SK-N-SH (cell line): ENCODE measurements at regions not wholly inside any gene's neighbourhood (a gene's known extent, or its start where the extent isn't known, plus 50 kb on each side); places are given as distances from the start of the nearest gene placed in this dataset.

ENCODE experiments used
- CTCF ChIA-PET: fragments of 300-600, 350-600 bp; formaldehyde crosslinking; extraction: SDS; loops from one replicate; lab custom pipeline; 2021; lab: Yijun Ruan, JAX
- POLR2A ChIA-PET: fragments of 350-600 bp; sonication (Branson Sonifier 250); formaldehyde crosslinking; extraction: SDS; loops from one replicate; lab custom pipeline; 2020; ENCODE audit warnings: antibody characterized with exemption, inconsistent platforms; lab: Yijun Ruan, JAX
- DNase-seq: peaks from one replicate; pipeline ENCODE4 v3.0.0; 2012
- H2AFZ ChIP-seq: fragments of 200-600 bp; sonication (generic); 2 replicates; pipeline ENCODE4 v1.8.1; 2016; ENCODE audit warnings: antibody characterized with exemption, mild to moderate bottlenecking, low read depth
- H3F3A ChIP-seq: fragments of 200-600 bp; sonication (generic); replicated peaks from 2 replicates; pipeline ENCODE3; 2016; ENCODE audit warnings: antibody characterized with exemption, mild to moderate bottlenecking; ENCODE audit not compliant: insufficient read depth
- H3K27ac ChIP-seq, 2 experiments: fragments of 200-500 bp in 1 of 2; fragments of 200-600 bp in 1 of 2; sonication (Bioruptor generic) in 1 of 2; sonication (generic), shearing (Covaris generic) in 1 of 2; 2 replicates each; pipeline versions ENCODE4 v1.5.1 to v1.6.1; 2014 to 2016; ENCODE audit warnings: low read depth in 2 of 2, inconsistent platforms in 1 of 2, low read length in 1 of 2, mild to moderate bottlenecking in 1 of 2, mixed read lengths in 1 of 2
- H3K27me3 ChIP-seq: fragments of 200-600 bp; sonication (generic), shearing (Covaris generic); 2 replicates; pipeline ENCODE4 v1.6.1; 2016; ENCODE audit warnings: mixed run types; ENCODE audit not compliant: insufficient read depth
- H3K36me3 ChIP-seq, 2 experiments: fragments of 200-500 bp in 1 of 2; fragments of 200-600 bp in 1 of 2; sonication (Bioruptor generic) in 1 of 2; sonication (generic) in 1 of 2; replicated peaks in 1 of 2; 2 replicates each; pipeline versions ENCODE3 to v1.5.1; 2014 to 2016; ENCODE audit warnings: low read length in 1 of 2, mild to moderate bottlenecking in 1 of 2; ENCODE audit not compliant: insufficient read depth in 2 of 2, control insufficient read depth in 1 of 2
- H3K4me1 ChIP-seq, 2 experiments: fragments of 200-500 bp in 1 of 2; fragments of 200-600 bp in 1 of 2; sonication (Bioruptor generic) in 1 of 2; sonication (generic), shearing (Covaris generic) in 1 of 2; 2 replicates each; pipeline versions ENCODE4 v1.5.1 to v1.6.1; 2014 to 2016; ENCODE audit warnings: low read depth in 1 of 2, low read length in 1 of 2, mixed run types in 1 of 2; ENCODE audit not compliant: insufficient read depth in 2 of 2, control insufficient read depth in 1 of 2
- H3K4me2 ChIP-seq: fragments of 200-600 bp; sonication (generic), shearing (Covaris generic); 2 replicates; pipeline ENCODE4 v1.6.1; 2017; ENCODE audit warnings: mixed run types
- H3K4me3 ChIP-seq, 2 experiments: fragments of 200-500 bp in 1 of 2; fragments of 200-600 bp in 1 of 2; sonication (Bioruptor generic) in 1 of 2; sonication (generic), shearing (Covaris generic) in 1 of 2; 2 replicates each; pipeline versions ENCODE4 v1.5.1 to v1.8.1; 2014 to 2016; ENCODE audit warnings: low read depth in 2 of 2, inconsistent platforms in 1 of 2, low read length in 1 of 2, mild to moderate bottlenecking in 1 of 2, mixed read lengths in 1 of 2, moderate library complexity in 1 of 2
- H3K79me2 ChIP-seq: fragments of 200-600 bp; sonication (generic); 2 replicates; pipeline ENCODE4 v1.8.1; 2017; ENCODE audit warnings: mild to moderate bottlenecking; ENCODE audit not compliant: insufficient read depth
- H3K9ac ChIP-seq: fragments of 200-600 bp; sonication (generic); 2 replicates; pipeline ENCODE4 v1.6.1; 2017; ENCODE audit warnings: mixed run types
- H3K9me2 ChIP-seq: fragments of 200-600 bp; sonication (generic); 2 replicates; pipeline ENCODE4 v1.6.1; 2017; ENCODE audit warnings: mixed run types
- H3K9me3 ChIP-seq: fragments of 200-600 bp; sonication (generic); 2 replicates; pipeline ENCODE4 v1.6.1; 2017; ENCODE audit warnings: mixed run types, mild to moderate bottlenecking, moderate library complexity
- H4K20me1 ChIP-seq: fragments of 200-600 bp; sonication (generic); 2 replicates; pipeline ENCODE4 v1.6.1; 2017; ENCODE audit warnings: mild to moderate bottlenecking, mixed run types; ENCODE audit not compliant: insufficient read depth
- ELF1 ChIP-seq: IDR thresholded peaks from 2 replicates; pipeline ENCODE4 v1.4.0; 2012
- FOXJ3 ChIP-seq: sonication (generic); formaldehyde crosslinking; IDR thresholded peaks from 2 replicates; pipeline ENCODE4 v1.5.1; 2020; ENCODE audit warnings: mild to moderate bottlenecking, missing genetic modification reagents
- JUND ChIP-seq: IDR thresholded peaks from 2 replicates; pipeline ENCODE4 v1.4.0; 2012
- PBX3 ChIP-seq: IDR thresholded peaks from 2 replicates; pipeline ENCODE4; 2012
- RAD21 ChIP-seq: IDR thresholded peaks from 2 replicates; pipeline ENCODE4 v1.6.1; 2012; ENCODE audit warnings: mild to moderate bottlenecking, low read length
- RCOR1 ChIP-seq: fragments of 150-350 bp; IDR thresholded peaks from 2 replicates; pipeline ENCODE4 v1.6.1; 2017; ENCODE audit warnings: antibody characterized with exemption, low read length
- RFX5 ChIP-seq: IDR thresholded peaks from 2 replicates; pipeline ENCODE4 v1.6.1; 2012; ENCODE audit warnings: mild to moderate bottlenecking, improper control_type of control experiment, low read length
- TAF1 ChIP-seq: IDR thresholded peaks from 2 replicates; pipeline ENCODE4 v1.6.1; 2012; ENCODE audit warnings: low read depth, mild to moderate bottlenecking, low read length, moderate library complexity, borderline replicate concordance
- TCF12 ChIP-seq: IDR thresholded peaks from 2 replicates; pipeline ENCODE4 v1.4.0; 2012
- TEAD4 ChIP-seq: IDR thresholded peaks from 2 replicates; pipeline ENCODE4 v1.4.0; 2012; ENCODE audit warnings: mild to moderate bottlenecking, borderline replicate concordance; ENCODE audit not compliant: insufficient read depth
- WGBS: methylation state at CpG from one replicate; pipeline ENCODE4 v1.1.6; 2017; ENCODE audit warnings: low lambda C conversion rate; 5-methylcytosine and 5-hydroxymethylcytosine counted together
- TF ChIP-seq, protein P1 (sequence below): fragments of 200-600 bp; sonication (generic); IDR thresholded peaks from 2 replicates; pipeline ENCODE4 v1.6.1; 2017; ENCODE audit warnings: antibody characterized with exemption, mild to moderate bottlenecking, moderate library complexity
- TF ChIP-seq, protein P2 (sequence below): IDR thresholded peaks from 2 replicates; pipeline ENCODE4 v1.4.0; 2012; ENCODE audit warnings: low read depth, borderline replicate concordance
- TF ChIP-seq, protein P3 (sequence below): fragments of 150-350 bp; IDR thresholded peaks from 2 replicates; pipeline ENCODE4 v1.6.1; 2017; ENCODE audit warnings: antibody characterized with exemption, low read length, low read depth, borderline replicate concordance

DNA sequence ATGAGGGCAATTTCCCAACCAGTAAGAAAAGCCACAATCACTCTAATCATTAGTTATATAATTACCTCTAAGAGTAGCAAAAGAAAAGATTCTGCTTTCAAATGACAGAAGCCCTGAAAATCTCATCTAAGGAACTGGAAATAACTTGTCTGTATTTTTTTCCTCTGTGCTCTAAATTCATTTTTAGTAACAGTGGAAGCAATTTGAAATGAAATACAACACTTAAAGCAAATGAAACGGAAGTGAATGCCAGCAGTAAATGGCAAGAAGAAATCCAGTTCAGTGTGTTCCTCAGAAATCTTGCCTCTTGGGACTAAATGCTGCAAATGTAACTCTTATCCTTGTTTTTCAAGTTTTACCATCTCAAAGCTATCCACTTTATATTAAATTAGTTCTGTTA, 294.9 kb downstream of the TAF11L14 start:
- CTCF ChIA-PET: no interaction called here
- POLR2A ChIA-PET: no interaction called here
- Histone ChIP-seq H3K9ac (no peak overlapping the region), H3K36me3 (no peaks in the 10 kb centered on the region), H3K27me3 (no peaks in the 10 kb centered on the region), H3K9me2 (no peaks in the 10 kb centered on the region), H3K79me2 (no peaks in the 10 kb centered on the region), H4K20me1 (no peaks in the 10 kb centered on the region), H2AFZ (no peak overlapping the region), H3K4me1 (no peaks in the 10 kb centered on the region), H3K9me3 (peaks cover 7% of the 10 kb centered on the region; the same call in 1 of the 2 replicates), H3K27ac (no peak overlapping the region), H3K4me3 (no peak overlapping the region), H3F3A (no peaks in the 10 kb centered on the region), H3K4me2 (no peak overlapping the region)
- WGBS: 5% methylated on average over 1 of the region's 1 CpG
- no peak for DNase-seq
- TF ChIP-seq RFX5 (no peak), JUND (no peak)
- TF ChIP-seq, protein P1, sequence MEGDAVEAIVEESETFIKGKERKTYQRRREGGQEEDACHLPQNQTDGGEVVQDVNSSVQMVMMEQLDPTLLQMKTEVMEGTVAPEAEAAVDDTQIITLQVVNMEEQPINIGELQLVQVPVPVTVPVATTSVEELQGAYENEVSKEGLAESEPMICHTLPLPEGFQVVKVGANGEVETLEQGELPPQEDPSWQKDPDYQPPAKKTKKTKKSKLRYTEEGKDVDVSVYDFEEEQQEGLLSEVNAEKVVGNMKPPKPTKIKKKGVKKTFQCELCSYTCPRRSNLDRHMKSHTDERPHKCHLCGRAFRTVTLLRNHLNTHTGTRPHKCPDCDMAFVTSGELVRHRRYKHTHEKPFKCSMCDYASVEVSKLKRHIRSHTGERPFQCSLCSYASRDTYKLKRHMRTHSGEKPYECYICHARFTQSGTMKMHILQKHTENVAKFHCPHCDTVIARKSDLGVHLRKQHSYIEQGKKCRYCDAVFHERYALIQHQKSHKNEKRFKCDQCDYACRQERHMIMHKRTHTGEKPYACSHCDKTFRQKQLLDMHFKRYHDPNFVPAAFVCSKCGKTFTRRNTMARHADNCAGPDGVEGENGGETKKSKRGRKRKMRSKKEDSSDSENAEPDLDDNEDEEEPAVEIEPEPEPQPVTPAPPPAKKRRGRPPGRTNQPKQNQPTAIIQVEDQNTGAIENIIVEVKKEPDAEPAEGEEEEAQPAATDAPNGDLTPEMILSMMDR: no peak
- TF ChIP-seq, protein P2, sequence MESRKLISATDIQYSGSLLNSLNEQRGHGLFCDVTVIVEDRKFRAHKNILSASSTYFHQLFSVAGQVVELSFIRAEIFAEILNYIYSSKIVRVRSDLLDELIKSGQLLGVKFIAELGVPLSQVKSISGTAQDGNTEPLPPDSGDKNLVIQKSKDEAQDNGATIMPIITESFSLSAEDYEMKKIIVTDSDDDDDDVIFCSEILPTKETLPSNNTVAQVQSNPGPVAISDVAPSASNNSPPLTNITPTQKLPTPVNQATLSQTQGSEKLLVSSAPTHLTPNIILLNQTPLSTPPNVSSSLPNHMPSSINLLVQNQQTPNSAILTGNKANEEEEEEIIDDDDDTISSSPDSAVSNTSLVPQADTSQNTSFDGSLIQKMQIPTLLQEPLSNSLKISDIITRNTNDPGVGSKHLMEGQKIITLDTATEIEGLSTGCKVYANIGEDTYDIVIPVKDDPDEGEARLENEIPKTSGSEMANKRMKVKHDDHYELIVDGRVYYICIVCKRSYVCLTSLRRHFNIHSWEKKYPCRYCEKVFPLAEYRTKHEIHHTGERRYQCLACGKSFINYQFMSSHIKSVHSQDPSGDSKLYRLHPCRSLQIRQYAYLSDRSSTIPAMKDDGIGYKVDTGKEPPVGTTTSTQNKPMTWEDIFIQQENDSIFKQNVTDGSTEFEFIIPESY: no peak
- TF ChIP-seq, protein P3, sequence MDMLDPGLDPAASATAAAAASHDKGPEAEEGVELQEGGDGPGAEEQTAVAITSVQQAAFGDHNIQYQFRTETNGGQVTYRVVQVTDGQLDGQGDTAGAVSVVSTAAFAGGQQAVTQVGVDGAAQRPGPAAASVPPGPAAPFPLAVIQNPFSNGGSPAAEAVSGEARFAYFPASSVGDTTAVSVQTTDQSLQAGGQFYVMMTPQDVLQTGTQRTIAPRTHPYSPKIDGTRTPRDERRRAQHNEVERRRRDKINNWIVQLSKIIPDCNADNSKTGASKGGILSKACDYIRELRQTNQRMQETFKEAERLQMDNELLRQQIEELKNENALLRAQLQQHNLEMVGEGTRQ: no peak

- H3K9me3 ChIP-seq: peaks cover 8% of the 10 kb centered on the region; the same call in 1 of the 2 replicates
- H3K4me3 ChIP-seq: no peak overlapping the region
- no peak overlapping the region for H3K9ac ChIP-seq
- H3K36me3 ChIP-seq: no peaks in the 10 kb centered on the region
- DNase-seq: no peak
- H2AFZ ChIP-seq: no peak overlapping the region
- H3K4me1 ChIP-seq: no peaks in the 10 kb centered on the region
- POLR2A ChIA-PET: no interaction called here
- H3K79me2 ChIP-seq: no peaks in the 10 kb centered on the region
- no peak overlapping the region for H3K4me2 ChIP-seq
- H3K27ac ChIP-seq: no peak overlapping the region
- no peaks in the 10 kb centered on the region for H3K9me2 ChIP-seq
- CTCF ChIA-PET: no interaction called here
- no peaks in the 10 kb centered on the region for H3K27me3 ChIP-seq
- no peaks in the 10 kb centered on the region for H4K20me1 ChIP-seq
- no peak for TF ChIP-seq TEAD4
- no peak for TF ChIP-seq RAD21
- no peak for TF ChIP-seq FOXJ3
- no peak for TF ChIP-seq RCOR1
- TF ChIP-seq, protein P1: no peak
- no peak for TF ChIP-seq PBX3
- no peak for TF ChIP-seq TCF12
- TF ChIP-seq TAF1: no peak
- TF ChIP-seq ELF1: no peak
- TF ChIP-seq, protein P2: no peak
- H3F3A ChIP-seq: no peaks in the 10 kb centered on the region
Observed at GRCh38 chr5:17930346-17930745, 296.1 kb downstream of the TAF11L14 start.
